ENCODE measurements at regions not wholly inside any gene's neighbourhood (a gene's known extent, or its start where the extent isn't known, plus 50 kb on each side); places are given as distances from the start of the nearest gene placed in this dataset.

DNA sequence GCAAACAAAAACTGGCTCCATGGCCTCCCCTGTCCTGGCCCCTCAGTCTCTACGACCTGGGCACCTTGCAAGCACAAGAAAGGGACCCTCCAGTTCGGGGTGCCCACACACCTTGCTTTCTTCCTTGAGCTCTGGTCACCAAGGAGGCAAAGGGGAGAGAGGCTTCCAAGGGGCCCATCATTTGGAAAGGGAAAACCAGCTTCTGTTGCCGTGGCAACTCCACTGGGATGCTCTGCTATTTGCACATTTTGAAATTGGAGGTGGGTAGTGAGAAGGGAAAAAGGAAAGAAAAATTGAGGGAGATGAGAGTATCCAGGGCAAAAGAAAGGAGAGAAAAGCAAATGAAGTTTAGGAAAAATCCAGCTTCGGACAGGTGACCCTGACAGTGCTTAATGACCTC, 388.4 kb downstream of the SHANK2 start:
- DNase-seq, result no peak

DNA sequence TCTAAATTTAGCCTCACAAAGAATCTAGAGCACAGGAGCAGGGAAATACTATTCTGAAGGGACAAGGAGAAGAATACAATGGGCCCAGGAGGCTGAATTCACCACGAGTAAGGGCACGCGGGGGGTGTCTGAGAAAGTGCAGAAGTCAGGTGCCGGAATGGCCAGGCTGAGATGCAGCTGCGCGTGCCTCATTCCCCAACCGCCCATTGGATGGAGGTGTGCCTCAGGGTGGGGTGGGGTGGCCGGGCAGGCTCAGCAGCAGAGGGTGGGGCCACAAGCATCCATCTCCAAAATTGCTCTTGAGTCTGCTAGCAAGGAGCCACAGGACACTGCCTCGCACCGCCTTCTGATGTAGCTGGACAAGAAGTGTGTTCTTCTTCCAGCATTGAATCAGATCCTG, 387.0 kb downstream of the SHANK2 start:
- no peak for DNase-seq

DNA sequence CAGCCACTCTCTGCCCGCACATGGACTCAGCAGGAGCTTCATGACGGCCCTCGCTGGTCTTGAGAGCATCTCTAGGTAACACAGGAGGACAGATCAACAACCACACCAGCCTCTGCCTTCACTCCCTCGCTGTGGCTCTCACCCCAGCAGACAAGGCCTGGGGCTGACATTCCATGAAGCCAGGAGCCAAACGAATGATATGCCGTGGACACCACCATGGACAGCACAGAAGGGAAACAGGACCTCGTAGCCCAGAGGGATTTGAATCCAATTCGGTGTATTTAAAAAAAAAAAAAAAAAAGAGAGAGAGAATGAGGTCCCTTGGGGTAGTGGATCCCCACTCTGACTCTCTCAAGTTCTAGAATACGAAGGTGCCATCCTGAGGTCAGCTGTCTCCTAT, 385.5 kb downstream of the SHANK2 start:
- DNase-seq, result no peak

DNA sequence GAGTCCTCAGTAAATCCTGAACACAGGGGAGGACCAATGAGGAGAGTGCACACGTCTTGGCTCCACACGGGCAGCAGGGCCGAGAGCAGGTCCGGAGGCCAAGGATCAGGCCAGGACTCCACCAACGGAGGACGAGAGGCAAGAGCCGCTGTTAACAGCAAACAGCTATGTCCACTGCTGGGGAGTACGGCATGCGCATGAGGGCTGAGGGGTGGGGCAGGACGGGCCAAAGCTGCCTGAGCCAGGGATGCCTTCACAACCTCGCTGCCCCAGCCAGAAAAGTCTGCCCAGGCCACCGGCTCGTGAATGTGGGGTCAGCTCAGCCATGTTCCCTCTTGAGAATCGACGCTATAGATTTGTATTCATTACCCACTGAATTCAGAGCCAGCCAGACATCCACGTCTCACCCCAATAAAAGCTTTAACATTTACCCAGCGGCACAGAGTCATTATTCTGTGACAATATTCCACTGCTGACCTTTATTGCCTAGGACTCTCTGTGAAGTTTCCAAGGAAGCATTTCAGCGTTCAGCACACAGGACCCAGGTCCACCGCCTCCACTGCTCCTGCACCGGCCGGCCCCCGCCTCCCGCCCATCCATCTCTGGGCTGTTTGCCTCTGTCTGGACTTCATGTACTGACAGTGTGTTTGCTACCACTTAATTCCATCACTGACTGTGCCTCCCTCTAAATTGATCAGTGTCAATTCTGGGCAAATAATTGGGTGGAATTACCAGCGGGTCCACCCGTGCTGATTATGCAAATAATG, 384.9 kb downstream of the SHANK2 start:
- no peak for DNase-seq

DNA sequence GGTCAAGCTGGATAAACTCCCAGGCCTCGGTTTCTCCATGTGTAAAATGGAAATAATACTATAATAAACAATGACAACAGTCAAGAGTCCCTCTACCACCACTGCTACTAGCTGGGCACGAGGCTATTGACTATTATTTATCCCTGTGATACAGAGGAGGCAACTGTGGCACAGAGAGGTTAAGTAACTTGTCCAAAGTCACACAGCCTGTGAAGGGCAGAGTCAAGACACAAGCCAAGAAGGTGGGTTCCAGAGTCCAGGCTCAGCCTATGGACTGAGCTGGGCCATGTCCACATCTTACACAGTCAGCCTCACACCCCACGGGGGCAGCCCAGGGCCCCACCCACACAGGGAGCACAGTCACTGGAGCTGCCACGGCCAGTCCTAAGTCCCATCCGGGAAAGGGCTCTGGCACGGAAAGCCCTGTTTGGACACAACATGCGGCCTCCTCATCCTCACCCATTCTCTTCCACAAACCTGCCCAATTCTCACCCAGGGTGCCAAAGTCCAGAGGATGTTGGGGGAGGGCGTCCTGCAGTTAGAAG, 384.0 kb downstream of the SHANK2 start:
- DNase-seq, result no peak

DNA sequence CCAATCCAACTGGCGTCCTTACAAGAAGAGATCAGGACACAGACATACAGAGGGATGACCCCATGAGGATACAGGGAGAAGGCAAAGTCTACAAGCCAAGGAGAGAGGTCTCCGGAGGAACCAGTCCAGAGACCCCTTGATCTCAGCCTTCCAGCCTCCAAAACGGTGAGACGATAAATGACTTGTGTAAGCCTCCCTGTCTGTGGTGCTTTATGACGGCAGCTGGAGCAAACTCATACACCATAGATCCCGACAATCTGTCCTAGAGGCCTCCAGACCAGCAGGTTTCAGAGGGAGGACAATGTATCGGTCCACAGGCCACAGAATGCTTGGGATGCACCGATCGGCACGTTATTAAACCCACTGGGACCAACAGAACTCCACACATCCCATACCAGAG, 383.3 kb downstream of the SHANK2 start:
- DNase-seq, result no peak

DNA sequence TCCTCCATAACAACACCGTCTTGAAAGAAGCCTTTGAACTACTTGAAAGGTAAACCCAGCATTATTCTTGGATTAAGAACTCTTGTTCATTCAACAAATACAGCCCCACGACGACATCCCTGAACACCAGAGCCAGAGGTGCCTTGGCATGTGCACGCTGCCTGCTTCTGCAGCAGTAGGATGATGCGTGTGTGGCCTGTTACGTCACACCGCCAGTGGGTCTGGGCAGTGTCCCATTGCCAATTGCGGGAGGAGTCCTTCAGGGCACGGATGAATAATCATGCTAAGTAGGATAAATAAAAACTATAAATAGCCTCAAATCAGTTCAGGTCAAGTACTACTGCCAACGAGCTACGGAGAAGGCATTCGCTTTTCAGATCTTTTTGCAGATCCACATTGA, 380.5 kb downstream of the SHANK2 start:
- no peak for DNase-seq

DNA sequence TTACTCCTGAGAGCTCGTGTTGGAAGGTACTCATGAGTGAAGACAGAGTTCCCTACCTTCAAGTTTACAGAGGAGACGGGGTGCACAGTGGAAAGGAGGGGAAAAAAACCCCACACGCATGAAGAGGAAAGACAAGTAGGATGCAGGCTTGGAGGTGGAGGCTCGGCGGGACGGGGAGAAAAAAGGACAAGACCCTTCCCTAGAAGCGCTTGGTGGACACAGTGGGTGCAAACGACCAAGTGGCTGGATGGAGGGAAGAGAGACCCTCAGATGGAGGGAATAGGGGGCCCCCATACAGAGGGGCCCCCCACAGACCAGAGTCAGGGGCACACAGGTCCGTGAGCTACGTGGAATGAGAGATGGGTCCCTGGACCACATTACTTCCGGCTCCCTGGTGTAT, 380.1 kb downstream of the SHANK2 start:
- no peak for DNase-seq

DNA sequence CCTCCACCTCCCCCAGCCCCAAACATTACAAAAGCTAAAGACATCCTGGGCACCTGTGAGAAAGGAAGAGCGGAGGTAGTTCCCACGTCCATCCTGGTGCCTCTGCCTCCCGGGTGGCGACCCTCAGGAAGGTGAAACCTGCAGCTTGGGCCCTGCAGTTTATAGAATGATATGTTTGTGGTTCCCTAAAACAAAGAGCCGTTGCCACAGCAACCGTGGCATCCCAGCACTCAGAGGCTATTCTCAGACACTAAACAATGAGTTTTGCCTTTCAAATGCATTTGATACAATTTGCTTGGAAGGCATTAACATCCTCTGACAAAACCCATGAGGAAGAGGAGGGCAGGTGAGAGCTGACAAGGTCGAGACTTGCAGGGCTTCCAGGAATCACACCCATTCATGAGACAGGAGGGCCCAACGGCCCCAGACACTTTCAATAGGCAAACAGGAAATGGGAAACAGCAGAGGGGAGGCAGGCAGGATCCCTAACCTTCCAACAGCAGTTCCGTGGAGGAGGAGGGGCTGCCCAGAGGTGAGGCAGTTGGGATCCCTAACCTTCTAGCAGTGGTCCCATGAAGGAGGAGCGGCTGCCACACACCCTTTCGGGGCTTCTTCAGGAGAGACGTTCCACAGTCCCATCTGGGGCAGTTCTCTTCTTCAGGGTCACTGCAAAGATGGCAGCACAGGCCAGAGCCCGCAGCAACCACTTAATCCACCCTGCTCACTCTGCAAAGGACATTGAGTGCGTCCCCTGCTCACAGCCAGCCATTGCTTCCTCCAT, 379.2 kb downstream of the SHANK2 start:
- no peak for DNase-seq

DNA sequence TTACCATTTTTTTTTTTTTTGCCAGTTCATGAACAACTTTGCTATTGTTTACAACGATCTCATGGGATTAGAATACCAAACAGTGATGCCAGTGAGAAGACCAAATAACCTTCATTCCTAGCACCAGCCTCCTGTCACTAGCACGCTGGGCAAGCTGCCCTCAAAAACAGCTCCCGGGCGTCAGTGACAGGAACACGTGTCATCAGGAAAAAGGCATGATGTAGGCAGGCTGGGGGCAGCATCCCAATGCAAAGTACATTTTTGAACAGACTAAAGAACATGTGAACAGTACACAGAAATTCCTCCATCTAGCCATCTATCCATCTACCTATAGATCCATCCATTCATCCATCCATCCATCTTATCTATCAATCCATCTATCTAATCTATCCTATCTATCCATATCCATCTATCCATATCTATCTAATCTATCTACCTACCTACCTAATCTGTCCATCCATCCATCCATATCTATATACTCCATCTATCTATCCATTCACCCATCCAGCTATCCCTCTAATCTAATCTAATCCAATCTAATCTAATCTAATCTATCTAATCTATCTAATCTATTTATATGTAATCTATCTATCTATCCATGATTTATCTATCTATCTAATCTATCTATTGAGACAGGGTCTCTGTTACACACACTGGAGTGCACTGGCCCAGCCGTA, 378.5 kb downstream of the SHANK2 start:
- no peak for DNase-seq

DNA sequence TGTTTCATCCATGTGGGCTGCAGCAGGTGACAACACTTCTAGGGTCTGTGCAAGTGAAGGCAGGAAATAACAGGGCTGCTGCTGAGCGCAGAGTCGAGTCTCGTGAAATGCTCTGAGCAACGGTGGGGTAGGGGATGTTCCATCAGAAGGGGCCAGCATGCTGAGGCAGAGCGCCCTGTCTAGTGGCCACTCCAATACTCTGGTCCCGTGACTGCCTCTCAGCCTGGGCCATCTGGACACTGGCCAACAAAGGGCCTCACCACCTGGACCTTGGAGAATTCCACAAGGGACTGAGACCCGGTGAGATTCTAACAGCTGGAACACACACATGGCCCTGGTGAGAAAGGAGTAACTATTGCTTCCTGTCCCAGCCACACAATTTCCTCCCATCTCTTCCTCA, 375.7 kb downstream of the SHANK2 start:
- no peak for DNase-seq

DNA sequence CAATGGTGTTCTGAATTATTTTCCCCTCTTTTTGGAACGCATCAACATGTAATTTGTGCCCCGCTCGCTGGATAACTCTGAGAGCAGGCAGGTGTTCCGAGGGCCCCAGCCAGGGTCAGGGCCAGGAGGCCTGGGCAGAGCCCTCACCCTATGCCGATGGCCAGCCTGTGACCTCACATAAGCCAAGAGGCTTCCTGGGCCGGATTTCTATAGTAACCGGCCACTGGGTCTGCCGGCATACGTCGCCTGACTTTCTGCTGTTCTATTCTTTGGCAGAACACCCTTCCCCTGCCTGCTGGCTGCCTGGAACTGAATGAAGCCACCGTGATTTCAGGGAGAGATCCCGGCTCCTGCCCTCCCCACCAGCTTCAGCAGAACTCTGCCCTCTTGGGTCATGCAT, 375.2 kb downstream of the SHANK2 start:
- no peak for DNase-seq

DNA sequence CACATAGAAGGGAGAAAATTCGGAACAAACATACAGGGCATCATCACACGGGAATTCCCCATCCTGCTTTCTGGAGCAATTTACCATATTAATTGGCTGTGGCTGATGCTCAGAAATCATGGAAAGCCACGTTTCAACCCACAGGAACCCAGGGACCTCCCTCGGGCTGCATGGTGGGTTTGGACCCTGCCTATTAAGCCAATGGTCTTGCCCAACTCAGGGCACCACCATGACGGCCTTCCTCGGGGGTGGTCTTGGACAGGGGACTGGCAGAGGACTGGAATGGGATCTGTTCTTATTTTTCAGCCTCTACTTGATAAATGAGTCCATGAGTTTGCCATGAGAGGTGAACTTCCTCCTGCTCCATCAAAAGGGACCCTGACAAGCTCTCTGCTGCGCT, 374.0 kb downstream of the SHANK2 start:
- no peak for DNase-seq

DNA sequence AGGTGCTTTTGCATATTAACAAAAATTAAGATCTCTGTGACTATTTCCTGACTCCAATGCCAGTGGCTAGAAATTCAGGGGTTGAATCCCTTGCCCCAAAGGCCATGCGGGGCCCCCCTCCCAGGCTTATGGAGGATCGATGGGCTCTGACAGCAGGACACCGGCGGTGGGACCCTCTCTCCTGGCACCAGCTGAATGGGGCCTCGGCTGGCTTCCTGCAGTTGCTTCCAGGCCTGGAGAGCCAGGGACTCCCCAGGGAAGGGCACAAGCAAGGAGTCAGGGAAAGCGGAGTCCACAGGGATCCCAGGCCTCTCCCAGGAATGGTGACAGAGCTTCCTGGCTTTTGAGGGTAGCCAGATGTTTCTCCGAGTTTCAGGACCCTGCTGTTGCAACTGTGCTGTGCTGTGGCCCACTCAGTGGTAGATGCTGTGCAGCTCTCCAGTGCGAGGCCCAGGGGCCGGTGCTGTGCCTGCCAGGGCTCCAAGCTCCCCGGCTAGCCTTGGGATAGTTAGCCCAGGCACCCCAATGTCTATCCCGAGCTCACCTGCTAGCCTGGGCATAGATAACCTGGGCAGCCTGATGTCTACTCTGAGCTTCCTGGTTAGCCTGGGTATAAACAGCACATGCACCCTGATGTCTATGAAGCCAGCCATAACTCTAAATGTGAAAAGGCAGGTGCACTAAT, 372.6 kb downstream of the SHANK2 start:
- DNase-seq, result no peak

DNA sequence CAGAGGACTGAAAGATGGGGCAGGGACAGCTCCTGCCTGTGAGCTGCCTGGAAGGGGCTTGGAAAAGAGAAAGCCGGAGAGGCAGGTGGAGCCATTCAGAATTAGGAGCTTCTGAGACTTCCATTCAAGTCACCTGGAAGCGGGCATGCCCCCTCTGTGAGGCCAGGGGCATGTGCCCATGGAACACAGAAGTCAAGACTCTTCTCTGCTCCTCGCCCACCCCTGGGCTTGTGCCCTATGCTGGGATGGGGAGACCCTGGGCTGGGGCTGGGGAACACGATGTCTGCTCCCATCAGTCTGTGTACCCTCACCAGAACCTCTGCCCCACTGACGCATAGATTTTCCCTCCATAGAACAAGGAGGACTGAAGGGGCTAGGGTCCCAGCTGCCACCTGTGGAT, 372.0 kb downstream of the SHANK2 start:
- DNase-seq, result no peak

DNA sequence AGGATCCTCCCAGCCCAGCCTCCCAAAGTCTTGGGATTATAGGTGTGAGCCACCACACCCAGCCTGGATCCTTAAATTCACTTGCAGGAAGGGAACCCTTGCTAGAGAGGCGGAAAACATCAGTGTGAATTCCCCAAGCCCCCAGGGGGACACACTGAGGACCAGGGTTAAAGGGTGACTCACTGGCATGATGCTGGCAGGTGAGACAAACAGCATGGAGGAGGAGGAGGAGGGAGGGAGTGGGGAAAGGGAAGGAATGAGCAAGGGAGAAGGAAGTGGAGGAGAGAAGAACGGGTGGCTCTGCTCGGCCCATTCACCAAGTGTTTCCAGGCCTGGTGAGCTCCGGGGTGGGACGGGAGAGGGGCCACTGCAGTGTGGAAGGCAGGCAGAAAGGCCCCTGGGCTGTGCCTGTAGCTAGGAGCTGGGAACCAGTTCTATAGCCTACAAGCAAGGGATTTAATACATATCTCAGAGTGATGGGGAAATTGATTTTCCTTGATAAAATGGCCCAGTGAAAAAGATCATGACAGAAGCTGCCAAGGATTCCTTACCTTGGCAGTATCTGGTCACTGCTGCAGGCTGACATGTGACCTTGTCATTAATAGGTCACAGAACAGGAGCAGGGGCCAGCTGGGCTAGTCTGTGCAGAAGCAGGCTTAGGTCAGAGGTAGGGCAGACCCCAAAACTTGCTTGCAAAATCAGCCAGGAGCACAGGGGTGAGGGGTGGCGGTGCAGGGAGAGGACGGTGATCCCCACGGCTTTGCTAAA, 370.2 kb downstream of the SHANK2 start:
- no peak for DNase-seq

DNA sequence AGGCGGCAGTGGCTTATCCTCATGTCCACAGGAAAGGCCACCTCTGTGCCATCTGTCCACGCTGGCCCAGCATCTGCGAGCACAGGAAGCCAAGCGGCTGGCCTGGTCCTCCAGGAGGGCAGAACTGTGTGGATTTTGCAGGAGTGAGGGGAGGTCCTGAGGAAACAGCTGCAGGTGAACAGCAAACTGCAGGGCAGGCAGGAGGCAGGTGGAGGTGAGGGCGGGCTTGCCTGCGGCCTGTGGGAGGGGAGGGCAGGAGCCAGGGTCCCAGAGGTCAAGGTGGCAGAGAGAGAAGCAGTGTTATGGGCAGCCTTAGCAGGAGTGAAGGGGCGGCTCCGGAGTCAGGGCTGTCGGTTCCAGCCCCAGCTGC, 369.7 kb downstream of the SHANK2 start:
- DNase-seq, result no peak

DNA sequence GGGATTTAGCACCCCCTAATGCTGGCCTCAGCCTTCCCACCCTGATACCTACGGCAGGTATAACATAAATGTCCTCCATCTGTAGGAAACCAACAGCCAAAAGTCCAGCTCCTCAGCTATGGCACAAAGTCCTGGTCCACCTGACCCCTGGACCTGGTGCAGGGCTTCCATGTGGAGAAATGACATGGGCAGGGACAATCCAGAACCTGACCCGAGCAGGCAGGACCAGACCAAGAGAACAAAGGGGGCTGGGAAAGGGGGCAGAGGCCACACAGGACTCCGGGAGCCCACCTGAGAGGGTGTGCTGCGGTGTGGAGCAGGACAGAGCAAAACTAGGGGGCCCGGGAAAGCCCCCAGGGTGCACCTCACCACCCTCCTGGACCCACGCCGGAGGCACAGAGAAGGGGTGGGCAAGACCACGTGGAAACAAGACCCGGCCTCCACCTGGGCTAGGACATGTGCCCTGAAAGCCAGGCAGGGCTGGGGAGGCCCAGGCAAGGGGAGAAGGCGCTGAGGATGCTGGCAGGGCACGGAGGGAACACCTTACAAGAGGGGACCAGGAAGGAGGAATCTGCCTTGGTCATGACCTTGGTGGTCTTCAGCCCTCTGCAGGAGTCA, 368.9 kb downstream of the SHANK2 start:
- DNase-seq, result no peak

DNA sequence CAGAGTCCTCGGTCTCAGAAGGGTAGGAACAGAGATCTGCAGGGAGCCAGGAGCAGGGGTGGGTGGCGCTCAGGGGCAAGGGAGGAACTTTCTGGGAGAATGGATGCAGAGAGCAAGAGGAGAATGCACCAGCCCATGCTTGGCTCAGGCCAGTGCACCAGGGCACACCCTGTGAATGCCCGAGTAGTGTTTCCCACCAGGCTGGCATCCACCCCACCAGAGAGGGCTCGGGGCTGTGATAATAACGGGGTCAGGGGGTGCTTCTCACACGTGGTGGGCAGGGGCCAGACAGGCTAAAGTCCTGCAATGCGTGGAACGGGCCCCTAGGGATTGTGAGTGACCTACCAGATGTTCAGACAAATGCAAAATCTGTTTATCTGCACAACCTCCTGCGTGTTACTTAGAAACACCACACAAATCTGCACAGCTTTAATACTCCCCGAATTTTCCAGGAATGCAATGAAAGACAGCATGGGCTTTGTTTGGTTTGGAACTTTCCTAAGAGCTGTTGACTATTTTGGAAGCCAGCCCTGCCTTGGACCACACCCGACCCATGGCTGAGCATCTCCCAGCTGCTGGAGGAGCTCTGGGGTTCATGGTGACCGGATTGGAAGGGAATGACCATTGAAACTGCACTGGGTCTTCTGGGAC, 368.3 kb downstream of the SHANK2 start:
- no peak for DNase-seq

DNA sequence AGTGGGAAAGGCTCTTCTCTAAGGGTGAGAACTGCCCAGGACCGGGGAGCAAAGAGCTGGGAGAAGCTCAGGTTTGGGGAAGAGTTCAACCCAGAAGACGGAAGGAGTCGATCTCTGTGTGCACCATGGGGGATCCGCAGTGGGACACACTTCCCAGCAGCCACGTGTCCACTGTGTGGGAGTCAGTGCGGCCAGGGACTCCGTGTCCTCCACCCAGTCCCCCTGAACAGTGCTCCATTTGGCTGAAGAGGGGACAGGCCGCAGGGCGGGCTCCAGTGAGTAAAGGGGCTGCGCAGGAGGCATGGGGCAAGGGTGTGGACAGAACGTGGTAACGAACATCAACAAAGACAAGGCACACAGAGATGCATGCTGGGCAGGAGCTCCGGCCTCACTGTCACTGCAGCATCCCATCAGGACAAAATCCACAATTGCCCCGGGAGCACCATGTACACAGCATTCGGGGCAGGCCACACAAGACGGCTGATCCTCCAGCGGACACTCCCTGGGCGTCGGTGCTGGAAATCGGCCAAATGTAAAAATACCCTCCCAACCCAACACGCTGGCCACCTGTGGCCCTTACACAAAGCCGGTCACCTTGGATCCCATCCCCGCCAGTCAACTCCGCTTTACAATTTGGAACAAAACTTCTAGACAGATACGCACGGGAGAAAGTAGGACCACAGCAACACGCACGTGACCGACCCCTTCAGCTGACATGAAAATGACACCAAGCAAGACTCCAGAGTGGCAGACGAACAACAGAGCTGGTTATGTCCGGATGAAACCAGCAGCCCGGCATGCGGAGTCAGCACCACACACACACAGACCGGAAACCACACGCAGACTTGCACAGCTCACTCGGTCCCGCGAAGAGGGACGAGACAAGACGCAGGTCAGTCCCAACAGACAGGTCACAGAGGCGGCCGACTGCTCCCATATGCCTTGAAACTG, 366.8 kb downstream of the SHANK2 start:
- no peak for DNase-seq

Measured in stimulated activated CD4-positive, alpha-beta T cell treated with anti-CD3 and anti-CD28 coated beads, Interleukin-4, amount 100 ng/mL, for 4 hours (primary cell).